Liver (tissue), 8 donors: ENCODE measurements at regions not wholly inside any gene's neighbourhood (a gene's known extent, or its start where the extent isn't known, plus 50 kb on each side); places are given as distances from the start of the nearest gene placed in this dataset.

ENCODE experiments used
- DNase-seq: peaks from one replicate; pipeline ENCODE4 v3.0.0-alpha.2; 2017; ENCODE audit warnings: low spot score
- H3K27ac ChIP-seq, 2 donors: one replicate each; pipeline ENCODE4 v1.7.0; 2013; ENCODE audit warnings: inconsistent platforms in 2 of 2, low read length in 2 of 2, control low read depth in 1 of 2, low read depth in 1 of 2, mild to moderate bottlenecking in 1 of 2
- H3K27me3 ChIP-seq, 4 donors: one replicate each; pipeline versions ENCODE4 v1.6.1 to v1.7.0; 2013; ENCODE audit warnings: low read length in 3 of 4, inconsistent platforms in 1 of 4, mild to moderate bottlenecking in 1 of 4, moderate library complexity in 1 of 4; ENCODE audit not compliant: control insufficient read depth in 4 of 4, insufficient read depth in 4 of 4
- H3K36me3 ChIP-seq, 4 donors: one replicate each; pipeline versions ENCODE4 v1.6.1 to v1.7.0; 2013; ENCODE audit warnings: low read length in 3 of 4, mild to moderate bottlenecking in 3 of 4, low read depth in 1 of 4, moderate library complexity in 1 of 4; ENCODE audit not compliant: control insufficient read depth in 4 of 4, insufficient read depth in 3 of 4
- H3K4me1 ChIP-seq, 4 donors: one replicate each; pipeline versions ENCODE4 v1.6.1 to v1.7.0; 2013; ENCODE audit warnings: low read length in 3 of 4, mild to moderate bottlenecking in 3 of 4, moderate library complexity in 1 of 4; ENCODE audit not compliant: control insufficient read depth in 4 of 4, insufficient read depth in 4 of 4
- H3K4me3 ChIP-seq, 3 donors: one replicate each; pipeline versions ENCODE4 v1.6.1 to v1.7.0; 2013; ENCODE audit warnings: low read length in 3 of 3, control low read depth in 1 of 3, low read depth in 1 of 3, mild to moderate bottlenecking in 1 of 3
- H3K9ac ChIP-seq, 2 donors: one replicate each; pipeline ENCODE4 v1.7.0; 2013; ENCODE audit warnings: low read length in 2 of 2, mild to moderate bottlenecking in 2 of 2, moderate library complexity in 2 of 2, control low read depth in 1 of 2, low read depth in 1 of 2
- H3K9me3 ChIP-seq, 4 donors: one replicate each; pipeline versions ENCODE4 v1.6.1 to v1.7.0; 2013; ENCODE audit warnings: low read length in 3 of 4; ENCODE audit not compliant: control insufficient read depth in 4 of 4
- EGR1 ChIP-seq, 2 donors: IDR thresholded peaks; 2 replicates each; pipeline ENCODE4 v1.6.1; 2016 to 2018; ENCODE audit warnings: antibody characterized with exemption in 2 of 2, low read depth in 2 of 2
- FOXA1 ChIP-seq: IDR thresholded peaks from 2 replicates; pipeline ENCODE4 v1.6.1; 2016; ENCODE audit warnings: antibody characterized with exemption
- FOXA2 ChIP-seq: IDR thresholded peaks from 2 replicates; pipeline ENCODE4 v1.6.1; 2016; ENCODE audit warnings: antibody characterized with exemption
- GABPA ChIP-seq, 2 donors: IDR thresholded peaks in 1 of 2; conservative IDR thresholded peaks in 1 of 2; 2 replicates each; pipeline ENCODE4 v1.6.1; 2016; ENCODE audit warnings: antibody characterized with exemption in 2 of 2, mild to moderate bottlenecking in 1 of 2, moderate library complexity in 1 of 2
- HNF4A ChIP-seq, 2 donors: conservative IDR thresholded peaks; 2 replicates each; pipeline ENCODE4 v1.6.1; 2016; ENCODE audit warnings: antibody characterized with exemption in 2 of 2, mild to moderate bottlenecking in 2 of 2
- HNF4G ChIP-seq: IDR thresholded peaks from 2 replicates; pipeline ENCODE4 v1.6.1; 2016; ENCODE audit warnings: antibody characterized with exemption
- JUND ChIP-seq, 2 donors: IDR thresholded peaks; 2 replicates each; pipeline ENCODE4 v1.6.1; 2016; ENCODE audit warnings: antibody characterized with exemption in 2 of 2
- NR2F2 ChIP-seq: IDR thresholded peaks from 2 replicates; pipeline ENCODE4 v1.6.1; 2016; ENCODE audit warnings: antibody characterized with exemption
- RAD21 ChIP-seq, 2 donors: IDR thresholded peaks; 2 replicates each; pipeline ENCODE4 v1.6.1; 2016; ENCODE audit warnings: antibody characterized with exemption in 2 of 2, mild to moderate bottlenecking in 2 of 2
- RXRA ChIP-seq, 2 donors: IDR thresholded peaks; 2 replicates each; pipeline ENCODE4 v1.6.1; 2017 to 2018; ENCODE audit warnings: antibody characterized with exemption in 2 of 2, mild to moderate bottlenecking in 1 of 2
- SP1 ChIP-seq: IDR thresholded peaks from 2 replicates; pipeline ENCODE4 v1.6.1; 2018; ENCODE audit warnings: antibody characterized with exemption, mild to moderate bottlenecking
- TAF1 ChIP-seq: conservative IDR thresholded peaks from 2 replicates; pipeline ENCODE4 v1.6.1; 2016; ENCODE audit warnings: antibody characterized with exemption, mild to moderate bottlenecking
- YY1 ChIP-seq: IDR thresholded peaks from 2 replicates; pipeline ENCODE4 v1.6.1; 2016; ENCODE audit warnings: antibody characterized with exemption, mild to moderate bottlenecking
- WGBS: extraction: QIAGEN DNeasy Blood & Tissue Kit; methylation state at CpG from one replicate; pipeline ENCODE4 v1.1.7; 2013; 5-methylcytosine and 5-hydroxymethylcytosine counted together
- TF ChIP-seq, protein P1 (sequence below): IDR thresholded peaks from 2 replicates; pipeline ENCODE4 v1.6.1; 2016; ENCODE audit warnings: antibody characterized with exemption
- TF ChIP-seq, protein P2 (sequence below): IDR thresholded peaks from 2 replicates; pipeline ENCODE4 v1.6.1; 2016; ENCODE audit warnings: antibody characterized with exemption
- TF ChIP-seq, protein P3 (sequence below): fragments of 150-350 bp; IDR thresholded peaks from 2 replicates; pipeline ENCODE4 v1.5.1; 2017; ENCODE audit warnings: improper control_type of control experiment, low read depth, low read length; ENCODE audit not compliant: missing input control
- TF ChIP-seq, protein P4 (sequence below): IDR thresholded peaks from 2 replicates; pipeline ENCODE4 v1.6.1; 2016; ENCODE audit warnings: antibody characterized with exemption
- TF ChIP-seq, protein P5 (sequence below): IDR thresholded peaks from 2 replicates; pipeline ENCODE4 v1.6.1; 2016; ENCODE audit warnings: antibody characterized with exemption, mild to moderate bottlenecking
- donor health status: healthy.
- donor health status: healthy.
- donor health status: healthy.
- donor health status: healthy.
- donor health status: healthy.

DNA sequence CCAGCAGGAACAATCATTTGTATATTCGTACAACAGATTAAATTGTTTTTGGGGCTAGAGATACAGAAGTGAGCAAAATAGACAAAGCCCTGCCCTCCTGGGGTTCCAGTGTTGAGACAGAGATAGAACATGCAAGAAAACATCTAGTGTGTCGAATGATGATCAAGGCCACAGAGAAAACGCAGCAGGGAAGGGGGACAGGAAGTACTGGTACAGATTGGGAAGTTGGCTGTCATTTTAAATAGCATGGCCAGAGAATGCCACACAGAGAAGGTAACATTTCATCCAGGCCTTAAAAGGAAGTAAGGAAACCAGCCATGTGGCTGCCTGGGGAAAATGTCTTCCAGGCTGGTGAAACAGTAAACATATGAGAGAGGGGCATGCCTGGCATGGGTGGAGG is 202.6 kb upstream of the MYLIP start:
- no peak for DNase-seq
- H3K27ac ChIP-seq, result no peak overlapping the region
- no peaks in the 10 kb centered on the region for H3K4me1 ChIP-seq
- H3K36me3 ChIP-seq, result no peaks in the 10 kb centered on the region
- 70% methylated on average over 3 of the region's 3 CpGs for WGBS
- no peak overlapping the region for H3K9ac ChIP-seq
- H3K4me3 ChIP-seq, result no peak overlapping the region
- TF ChIP-seq SP1, result no peak
- no peak for TF ChIP-seq HNF4A (conservative IDR thresholded peaks at IDR 0.05)
- TF ChIP-seq FOXA1, result no peak
- TF ChIP-seq, protein P1, sequence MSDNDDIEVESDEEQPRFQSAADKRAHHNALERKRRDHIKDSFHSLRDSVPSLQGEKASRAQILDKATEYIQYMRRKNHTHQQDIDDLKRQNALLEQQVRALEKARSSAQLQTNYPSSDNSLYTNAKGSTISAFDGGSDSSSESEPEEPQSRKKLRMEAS, result no peak
- TF ChIP-seq GABPA (IDR thresholded peaks at IDR 0.05 in 1 of 2, conservative IDR thresholded peaks at IDR 0.05 in 1 of 2), result no peak
- no peak for TF ChIP-seq RXRA (IDR thresholded peaks at IDR 0.05)
- no peak for TF ChIP-seq NR2F2
- no peak for TF ChIP-seq JUND (IDR thresholded peaks at IDR 0.05)
- no peak for TF ChIP-seq FOXA2
- TF ChIP-seq HNF4G, result no peak
- TF ChIP-seq, protein P2, sequence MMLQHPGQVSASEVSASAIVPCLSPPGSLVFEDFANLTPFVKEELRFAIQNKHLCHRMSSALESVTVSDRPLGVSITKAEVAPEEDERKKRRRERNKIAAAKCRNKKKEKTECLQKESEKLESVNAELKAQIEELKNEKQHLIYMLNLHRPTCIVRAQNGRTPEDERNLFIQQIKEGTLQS, result no peak
- TF ChIP-seq, protein P3, sequence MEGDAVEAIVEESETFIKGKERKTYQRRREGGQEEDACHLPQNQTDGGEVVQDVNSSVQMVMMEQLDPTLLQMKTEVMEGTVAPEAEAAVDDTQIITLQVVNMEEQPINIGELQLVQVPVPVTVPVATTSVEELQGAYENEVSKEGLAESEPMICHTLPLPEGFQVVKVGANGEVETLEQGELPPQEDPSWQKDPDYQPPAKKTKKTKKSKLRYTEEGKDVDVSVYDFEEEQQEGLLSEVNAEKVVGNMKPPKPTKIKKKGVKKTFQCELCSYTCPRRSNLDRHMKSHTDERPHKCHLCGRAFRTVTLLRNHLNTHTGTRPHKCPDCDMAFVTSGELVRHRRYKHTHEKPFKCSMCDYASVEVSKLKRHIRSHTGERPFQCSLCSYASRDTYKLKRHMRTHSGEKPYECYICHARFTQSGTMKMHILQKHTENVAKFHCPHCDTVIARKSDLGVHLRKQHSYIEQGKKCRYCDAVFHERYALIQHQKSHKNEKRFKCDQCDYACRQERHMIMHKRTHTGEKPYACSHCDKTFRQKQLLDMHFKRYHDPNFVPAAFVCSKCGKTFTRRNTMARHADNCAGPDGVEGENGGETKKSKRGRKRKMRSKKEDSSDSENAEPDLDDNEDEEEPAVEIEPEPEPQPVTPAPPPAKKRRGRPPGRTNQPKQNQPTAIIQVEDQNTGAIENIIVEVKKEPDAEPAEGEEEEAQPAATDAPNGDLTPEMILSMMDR, result no peak
- no peak for TF ChIP-seq RAD21 (IDR thresholded peaks at IDR 0.05)
- TF ChIP-seq, protein P4, sequence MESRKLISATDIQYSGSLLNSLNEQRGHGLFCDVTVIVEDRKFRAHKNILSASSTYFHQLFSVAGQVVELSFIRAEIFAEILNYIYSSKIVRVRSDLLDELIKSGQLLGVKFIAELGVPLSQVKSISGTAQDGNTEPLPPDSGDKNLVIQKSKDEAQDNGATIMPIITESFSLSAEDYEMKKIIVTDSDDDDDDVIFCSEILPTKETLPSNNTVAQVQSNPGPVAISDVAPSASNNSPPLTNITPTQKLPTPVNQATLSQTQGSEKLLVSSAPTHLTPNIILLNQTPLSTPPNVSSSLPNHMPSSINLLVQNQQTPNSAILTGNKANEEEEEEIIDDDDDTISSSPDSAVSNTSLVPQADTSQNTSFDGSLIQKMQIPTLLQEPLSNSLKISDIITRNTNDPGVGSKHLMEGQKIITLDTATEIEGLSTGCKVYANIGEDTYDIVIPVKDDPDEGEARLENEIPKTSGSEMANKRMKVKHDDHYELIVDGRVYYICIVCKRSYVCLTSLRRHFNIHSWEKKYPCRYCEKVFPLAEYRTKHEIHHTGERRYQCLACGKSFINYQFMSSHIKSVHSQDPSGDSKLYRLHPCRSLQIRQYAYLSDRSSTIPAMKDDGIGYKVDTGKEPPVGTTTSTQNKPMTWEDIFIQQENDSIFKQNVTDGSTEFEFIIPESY, result no peak
- no peak for TF ChIP-seq YY1
- TF ChIP-seq, protein P5, sequence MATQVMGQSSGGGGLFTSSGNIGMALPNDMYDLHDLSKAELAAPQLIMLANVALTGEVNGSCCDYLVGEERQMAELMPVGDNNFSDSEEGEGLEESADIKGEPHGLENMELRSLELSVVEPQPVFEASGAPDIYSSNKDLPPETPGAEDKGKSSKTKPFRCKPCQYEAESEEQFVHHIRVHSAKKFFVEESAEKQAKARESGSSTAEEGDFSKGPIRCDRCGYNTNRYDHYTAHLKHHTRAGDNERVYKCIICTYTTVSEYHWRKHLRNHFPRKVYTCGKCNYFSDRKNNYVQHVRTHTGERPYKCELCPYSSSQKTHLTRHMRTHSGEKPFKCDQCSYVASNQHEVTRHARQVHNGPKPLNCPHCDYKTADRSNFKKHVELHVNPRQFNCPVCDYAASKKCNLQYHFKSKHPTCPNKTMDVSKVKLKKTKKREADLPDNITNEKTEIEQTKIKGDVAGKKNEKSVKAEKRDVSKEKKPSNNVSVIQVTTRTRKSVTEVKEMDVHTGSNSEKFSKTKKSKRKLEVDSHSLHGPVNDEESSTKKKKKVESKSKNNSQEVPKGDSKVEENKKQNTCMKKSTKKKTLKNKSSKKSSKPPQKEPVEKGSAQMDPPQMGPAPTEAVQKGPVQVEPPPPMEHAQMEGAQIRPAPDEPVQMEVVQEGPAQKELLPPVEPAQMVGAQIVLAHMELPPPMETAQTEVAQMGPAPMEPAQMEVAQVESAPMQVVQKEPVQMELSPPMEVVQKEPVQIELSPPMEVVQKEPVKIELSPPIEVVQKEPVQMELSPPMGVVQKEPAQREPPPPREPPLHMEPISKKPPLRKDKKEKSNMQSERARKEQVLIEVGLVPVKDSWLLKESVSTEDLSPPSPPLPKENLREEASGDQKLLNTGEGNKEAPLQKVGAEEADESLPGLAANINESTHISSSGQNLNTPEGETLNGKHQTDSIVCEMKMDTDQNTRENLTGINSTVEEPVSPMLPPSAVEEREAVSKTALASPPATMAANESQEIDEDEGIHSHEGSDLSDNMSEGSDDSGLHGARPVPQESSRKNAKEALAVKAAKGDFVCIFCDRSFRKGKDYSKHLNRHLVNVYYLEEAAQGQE, result no peak
- TF ChIP-seq EGR1 (IDR thresholded peaks at IDR 0.05; ENCODE audit: low read depth in 2 of 2), result no peak
- no peak for TF ChIP-seq TAF1
- H3K9me3 ChIP-seq, result peaks cover 0 to 4% (median 0%) of the 10 kb centered on the region in 4 donors
- H3K27me3 ChIP-seq, result no peaks in the 10 kb centered on the region

DNA sequence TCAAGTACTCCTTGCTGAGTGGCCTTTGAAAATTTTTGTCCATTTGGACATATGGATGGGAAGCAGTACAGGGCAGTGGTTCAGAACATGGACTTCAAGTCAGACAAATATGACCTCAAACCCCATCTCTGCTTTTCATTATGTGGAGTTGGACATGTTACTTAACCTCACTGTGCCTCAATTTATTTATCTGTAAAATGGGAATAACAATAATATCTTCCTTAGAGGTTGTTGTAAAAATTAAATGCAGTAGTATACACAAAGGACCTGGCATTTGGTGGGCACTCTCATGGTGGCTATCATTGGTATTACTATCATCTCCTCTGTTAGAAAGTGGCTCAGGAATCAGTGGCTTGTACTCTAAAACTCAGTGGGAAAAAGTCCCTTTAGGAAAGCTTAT is 204.0 kb upstream of the MYLIP start:
- Histone ChIP-seq H3K9me3 (peaks cover 0 to 4% (median 0%) of the 10 kb centered on the region in 4 donors), H3K36me3 (no peaks in the 10 kb centered on the region), H3K9ac (no peak overlapping the region), H3K27ac (no peak overlapping the region), H3K4me3 (no peak overlapping the region), H3K27me3 (no peaks in the 10 kb centered on the region), H3K4me1 (no peaks in the 10 kb centered on the region)
- DNase-seq, result no peak
- TF ChIP-seq RAD21 (IDR thresholded peaks at IDR 0.05), result no peak
- TF ChIP-seq YY1, result no peak
- TF ChIP-seq FOXA1, result no peak
- TF ChIP-seq FOXA2, result no peak
- no peak for TF ChIP-seq JUND (IDR thresholded peaks at IDR 0.05)
- no peak for TF ChIP-seq EGR1 (IDR thresholded peaks at IDR 0.05; ENCODE audit: low read depth in 2 of 2)
- TF ChIP-seq, protein P1, result no peak
- TF ChIP-seq, protein P4, result no peak
- TF ChIP-seq SP1, result no peak
- no peak for TF ChIP-seq NR2F2
- TF ChIP-seq, protein P5, result no peak
- TF ChIP-seq, protein P2, result no peak
- no peak for TF ChIP-seq RXRA (IDR thresholded peaks at IDR 0.05)
